NCI-H1436 treated with DMSO at 0.1 percent for 48 hours (cell line): ENCODE measurements at regions not wholly inside any gene's neighbourhood (a gene's known extent, or its start where the extent isn't known, plus 50 kb on each side); places are given as distances from the start of the nearest gene placed in this dataset.

Experiments
- DNase-seq: peaks from one replicate; lab custom pipeline; 2025; lab: John Stamatoyannopoulos, UW

DNA sequence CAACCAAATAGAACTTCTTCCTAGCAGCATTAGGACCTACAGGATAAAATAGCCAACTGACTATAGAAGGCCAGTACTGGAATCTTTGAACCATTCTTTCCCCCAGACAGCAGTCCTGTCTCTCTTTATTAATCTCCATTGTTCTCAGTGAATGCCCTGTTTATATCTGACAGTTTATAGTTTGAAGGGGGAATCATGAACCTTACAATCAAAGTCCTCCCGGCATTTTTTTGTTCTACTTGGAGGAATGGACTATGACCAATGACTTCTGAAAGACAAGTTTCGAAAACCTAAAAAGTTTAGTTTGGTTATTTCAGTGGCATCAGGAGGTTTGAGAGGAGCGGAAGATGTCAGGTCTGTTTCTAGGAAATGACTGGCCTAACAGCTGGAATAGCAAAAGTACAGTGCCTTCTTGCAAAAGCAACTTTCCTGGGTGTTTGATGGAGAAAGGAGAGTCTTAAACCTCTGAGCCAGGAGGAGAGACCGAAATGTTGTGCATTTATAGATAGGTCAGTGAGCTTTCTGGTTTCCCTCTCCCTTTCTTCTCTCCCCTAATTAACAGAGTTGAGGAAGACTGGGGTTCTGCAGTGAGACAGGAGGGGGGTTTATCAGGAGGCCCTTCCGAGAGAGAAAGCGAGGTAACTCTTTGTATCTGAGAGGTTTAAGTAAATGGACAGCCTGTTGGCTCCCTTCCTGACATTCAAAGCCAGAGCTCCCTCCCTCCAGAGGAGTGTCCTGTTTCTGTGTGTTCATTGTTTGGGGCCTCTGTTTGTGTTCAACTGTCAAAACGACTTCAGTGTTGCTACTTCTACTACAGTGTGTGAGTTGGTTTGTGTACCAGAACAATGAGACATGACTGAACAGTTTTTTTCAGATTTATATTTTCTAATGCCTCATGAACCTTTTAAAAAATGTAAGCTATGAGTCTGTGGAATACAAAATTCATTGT, 383.0 kb upstream of the RARB start:
- no peak for DNase-seq

DNA sequence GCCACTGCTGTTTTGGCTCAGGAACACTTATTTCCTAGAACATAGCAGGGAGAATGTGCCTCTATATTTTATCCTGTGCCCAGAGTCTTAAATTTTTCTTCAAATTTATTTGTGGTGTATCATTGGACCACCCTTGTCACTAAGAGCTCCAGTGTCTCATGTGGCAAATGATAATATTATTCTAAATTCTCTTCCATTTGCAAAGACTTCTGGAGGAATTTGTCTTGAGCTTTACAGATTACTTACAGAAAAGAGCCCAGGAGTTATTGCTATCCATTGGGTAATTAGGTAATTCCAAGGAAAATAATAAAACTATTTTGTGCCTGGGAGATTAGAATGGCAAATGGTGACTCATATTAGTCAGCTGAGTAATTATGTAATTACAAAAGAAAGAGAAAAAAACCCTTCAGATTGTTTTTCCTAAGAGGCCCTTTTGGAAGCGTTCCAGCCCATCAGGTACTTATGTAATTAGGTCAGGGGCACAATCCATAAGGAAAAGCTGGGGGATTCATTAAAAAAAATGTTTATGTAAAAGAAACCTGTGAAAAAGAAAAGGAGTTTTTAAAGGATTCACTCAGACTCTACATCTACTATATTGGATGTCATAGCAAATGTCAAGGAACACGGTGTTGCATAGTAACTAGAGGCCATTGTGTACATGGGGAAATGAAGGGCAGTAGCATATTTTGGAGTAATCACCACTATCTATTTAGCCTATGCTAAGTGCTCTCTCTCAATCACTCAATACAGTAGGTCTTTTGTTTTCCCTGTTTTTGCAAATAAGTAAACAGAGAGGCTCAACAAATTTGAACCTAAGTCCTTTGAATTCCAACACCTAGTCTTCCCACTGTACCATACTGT, 380.9 kb upstream of the RARB start:
- no peak for DNase-seq

DNA sequence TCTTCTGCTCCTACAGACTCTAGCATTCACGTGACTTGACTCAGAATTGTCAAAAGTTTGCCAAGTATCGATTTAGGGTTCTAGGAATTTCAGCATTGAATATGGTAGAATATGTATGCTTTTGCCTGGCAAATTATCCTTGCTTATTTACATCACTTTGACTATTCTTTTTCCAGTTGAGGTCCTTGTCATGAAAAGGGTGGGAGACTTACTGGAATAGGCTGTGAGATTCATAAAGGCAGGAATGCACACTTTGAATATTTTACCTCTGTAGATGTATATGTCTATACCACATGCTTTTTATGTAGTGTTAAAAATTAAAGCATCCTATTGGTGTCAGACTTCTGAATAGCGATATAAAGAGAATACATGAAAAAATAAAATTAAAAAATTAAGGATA, 378.8 kb upstream of the RARB start:
- DNase-seq, result no peak

DNA sequence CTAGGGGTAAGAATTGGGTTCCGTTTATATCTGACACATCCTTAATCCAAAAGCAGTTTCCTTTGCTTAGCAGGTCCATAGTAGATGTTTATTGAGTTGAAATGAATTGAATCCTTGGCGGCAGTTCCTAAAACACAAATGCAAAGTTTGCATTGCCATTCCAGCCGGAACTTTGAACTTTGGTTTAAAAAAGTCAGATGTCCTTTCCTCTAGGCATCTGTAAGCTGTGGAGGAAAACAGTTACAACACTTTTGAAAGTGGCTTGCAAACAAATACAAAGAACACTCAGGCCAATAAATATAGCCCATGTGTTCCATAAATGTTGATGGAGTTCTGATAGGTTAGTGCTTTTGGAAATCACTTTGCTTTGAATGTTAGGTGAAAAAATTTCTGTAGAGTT, 374.7 kb upstream of the RARB start:
- no peak for DNase-seq

DNA sequence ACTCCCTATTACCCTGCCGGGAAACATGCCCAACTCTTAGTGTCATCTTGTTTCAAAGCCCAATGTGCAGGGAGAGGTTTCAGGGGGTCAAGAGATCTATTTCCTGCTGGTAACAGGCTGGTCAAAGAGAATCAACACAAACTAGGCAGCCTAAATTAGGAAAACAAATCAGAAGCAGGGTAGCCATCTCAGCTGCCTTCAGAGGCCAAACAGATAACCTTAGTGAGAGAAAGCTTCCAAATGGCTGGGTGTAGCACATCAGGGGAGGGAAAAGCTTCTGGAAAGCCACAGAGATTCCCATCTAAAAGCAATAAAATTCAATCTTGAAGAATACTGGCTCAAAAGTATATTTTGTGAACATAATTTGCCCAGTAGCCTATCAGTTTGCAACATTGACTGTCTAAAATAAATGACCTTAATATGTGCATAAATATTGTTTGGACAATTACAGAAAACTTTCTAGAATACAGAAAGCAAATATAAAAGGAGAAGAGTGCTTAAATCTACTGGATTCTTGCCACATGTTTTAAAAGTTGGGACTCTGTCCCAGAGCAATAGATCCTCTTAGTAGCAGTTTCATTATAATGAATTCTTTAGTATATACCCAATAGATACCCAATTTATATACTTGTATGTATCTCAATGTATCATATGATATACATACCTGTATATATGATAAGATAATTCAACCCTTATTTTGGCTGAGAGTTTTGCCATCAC, 371.9 kb upstream of the RARB start:
- no peak for DNase-seq

DNA sequence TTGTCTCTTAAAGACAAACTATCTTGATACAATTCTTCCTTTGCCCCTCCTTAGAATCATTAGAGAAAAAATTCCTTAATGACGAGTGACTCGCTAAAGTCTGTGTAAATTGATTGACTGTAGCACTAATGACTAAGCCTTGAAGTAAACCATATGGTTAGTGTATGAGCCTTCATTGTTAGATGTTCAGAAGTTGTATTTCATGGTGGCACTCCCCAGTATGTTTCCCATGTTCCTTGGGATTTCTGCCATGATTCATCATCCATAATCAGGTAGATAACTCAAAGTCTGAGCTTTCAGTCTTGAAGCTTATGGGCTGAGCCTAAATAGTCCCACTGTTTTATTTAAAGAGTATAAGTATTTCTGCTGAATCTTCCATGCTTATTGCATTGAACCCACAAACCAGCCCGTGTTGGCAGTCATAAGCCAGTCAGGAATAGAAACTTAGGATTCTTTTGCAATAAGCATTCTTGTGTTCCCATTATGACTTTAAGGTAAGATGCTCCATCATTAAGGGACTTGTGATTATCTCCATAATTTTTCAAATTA, 371.2 kb upstream of the RARB start:
- no peak for DNase-seq

DNA sequence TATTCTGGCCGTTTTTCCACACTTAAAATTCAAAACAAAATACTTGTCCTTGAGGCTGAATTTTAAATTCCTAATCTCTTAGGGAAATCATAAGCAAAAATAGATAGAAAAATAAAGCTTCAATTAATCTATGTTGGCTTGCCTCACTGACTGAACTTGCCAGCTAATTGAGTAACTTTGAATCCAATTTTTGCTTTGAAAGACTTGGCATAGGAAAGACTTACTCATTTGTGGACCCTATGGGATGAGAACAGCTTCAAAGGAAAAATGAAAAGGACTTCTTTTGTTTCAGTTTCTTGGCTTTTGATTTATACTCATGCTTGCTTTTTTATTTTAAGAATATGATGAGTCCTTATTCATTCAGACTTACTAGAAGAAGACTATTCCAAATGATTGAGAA, 370.7 kb upstream of the RARB start:
- DNase-seq, result no peak

DNA sequence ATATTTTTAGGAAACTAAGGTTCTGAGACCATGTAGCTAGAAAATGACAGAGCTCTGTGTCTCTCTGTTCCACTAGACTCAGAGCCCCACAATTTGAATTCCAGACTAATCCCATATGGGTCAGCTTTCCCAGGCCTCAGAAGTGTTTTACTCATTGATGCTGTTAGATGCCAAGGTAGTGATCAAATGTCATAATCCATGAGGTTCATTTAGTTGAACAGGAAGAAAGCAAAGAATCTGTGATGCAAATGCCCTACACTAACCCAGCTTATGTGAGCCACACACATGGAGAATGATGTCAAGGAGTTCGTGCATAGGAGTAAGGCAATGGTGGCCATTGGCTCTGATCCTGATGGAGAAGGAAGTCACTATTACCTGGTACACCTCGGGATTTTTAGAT, 363.4 kb upstream of the RARB start:
- no peak for DNase-seq

DNA sequence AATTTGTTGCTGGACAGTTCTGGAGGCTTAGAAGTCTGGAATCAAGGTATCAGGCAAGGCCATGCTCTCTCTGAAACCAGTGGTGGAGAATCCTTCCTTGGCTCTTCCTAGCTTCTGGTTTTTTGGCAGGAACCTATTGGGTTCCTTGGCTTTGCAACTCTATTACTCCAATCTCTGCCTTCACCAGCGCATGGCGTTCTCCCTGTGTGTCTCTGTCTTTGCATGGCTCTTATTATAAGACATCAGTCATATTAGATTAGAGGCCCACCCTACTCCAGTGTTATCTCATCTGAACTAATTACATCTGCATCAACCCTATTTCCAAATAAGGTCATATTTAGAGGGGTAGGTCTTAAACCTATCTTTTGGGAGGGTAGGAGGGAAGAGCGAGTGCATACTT, 358.1 kb upstream of the RARB start:
- DNase-seq, result no peak

DNA sequence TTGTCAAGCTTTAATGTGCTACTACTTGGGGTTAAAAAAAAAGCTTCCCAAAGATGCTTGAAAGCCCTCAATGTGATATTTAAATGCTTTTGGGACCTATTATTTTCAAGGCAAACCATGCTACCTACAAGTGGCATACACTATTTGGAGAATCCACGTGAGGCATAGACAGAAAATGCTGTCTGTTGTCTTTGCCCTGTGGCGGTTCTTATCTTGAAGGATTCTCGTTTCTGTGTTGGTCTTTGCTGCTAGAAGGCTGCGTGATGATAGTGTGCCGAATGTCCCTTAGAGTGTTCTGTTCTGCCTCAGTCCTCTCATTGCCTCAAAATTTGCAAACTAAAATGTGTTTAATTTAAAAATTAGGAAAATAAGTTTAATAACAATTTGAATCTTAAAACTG, 356.2 kb upstream of the RARB start:
- DNase-seq, result no peak

DNA sequence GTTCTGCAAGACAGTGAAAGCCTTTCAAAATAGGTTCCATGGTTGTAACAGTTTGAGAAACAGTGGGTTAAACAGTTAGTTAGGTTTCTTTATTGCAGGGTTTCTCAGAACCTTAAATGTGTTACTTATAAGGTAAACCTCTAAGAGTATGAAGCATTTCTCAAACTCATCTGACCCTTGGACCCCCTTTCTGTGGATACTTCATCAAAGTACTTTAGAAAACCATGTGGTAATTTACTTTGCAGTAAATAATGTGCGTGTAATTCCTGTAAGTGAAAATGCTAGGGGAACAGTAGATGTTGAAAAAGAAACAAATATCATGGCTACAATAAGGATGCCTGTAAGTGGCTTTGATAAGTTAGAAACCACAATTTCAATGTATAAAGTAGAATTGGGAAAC, 354.6 kb upstream of the RARB start:
- no peak for DNase-seq

DNA sequence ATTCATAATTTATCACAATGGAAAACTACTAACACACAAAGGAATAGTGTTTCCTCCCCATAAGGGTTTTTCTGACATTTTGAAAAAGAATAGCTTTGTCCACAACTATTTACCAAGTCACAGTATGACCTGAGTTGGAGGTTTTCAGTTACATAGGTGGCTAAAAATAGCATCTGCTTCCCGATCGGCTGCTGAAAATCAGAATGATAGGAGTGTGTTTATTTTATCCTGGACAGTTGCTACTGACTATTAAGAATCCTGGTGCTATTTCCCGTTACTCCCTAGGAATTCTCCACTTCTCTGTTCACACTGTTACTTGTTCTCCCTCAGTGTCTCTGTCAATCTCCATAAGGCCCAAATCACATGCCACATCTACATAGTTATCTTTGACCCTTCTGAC, 353.9 kb upstream of the RARB start:
- DNase-seq, result no peak

DNA sequence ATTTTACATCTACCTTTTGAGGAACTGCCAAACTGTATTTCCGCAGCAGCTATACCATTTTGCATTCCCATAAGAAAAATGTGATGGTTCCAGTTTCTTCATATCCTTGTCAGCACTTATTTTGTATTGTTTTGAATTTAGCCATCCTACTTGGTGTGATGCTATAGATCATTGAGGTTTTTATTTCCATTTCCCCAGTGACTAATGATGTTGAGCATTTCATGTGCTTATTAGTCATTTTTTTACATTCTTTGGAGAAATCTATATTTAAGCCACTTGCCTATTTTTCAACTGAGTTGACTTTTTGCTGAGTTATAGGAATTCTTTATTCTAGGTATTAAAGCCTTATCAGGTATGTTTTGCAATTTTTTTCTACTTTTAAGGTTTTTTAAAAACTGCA, 347.6 kb upstream of the RARB start:
- DNase-seq, result no peak

DNA sequence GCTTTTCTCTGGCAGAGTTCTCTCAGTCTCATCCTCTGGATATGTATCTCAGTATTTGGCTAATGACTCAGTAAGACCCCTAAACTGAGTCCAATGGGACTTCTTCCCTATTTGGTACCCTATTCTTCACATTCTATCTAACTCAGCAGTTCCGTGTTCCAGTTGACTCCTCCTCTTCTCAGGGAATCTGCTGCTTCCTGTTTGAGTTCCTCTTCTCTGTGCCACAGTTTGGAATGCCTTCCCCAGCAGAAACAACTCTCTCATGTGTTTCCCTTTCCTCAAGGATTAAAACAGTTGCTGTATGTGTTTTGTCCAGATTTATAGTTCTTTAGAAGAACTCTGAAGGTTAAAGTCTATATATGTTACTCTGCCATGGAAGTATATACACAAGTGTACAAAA, 344.0 kb upstream of the RARB start:
- DNase-seq, result no peak

DNA sequence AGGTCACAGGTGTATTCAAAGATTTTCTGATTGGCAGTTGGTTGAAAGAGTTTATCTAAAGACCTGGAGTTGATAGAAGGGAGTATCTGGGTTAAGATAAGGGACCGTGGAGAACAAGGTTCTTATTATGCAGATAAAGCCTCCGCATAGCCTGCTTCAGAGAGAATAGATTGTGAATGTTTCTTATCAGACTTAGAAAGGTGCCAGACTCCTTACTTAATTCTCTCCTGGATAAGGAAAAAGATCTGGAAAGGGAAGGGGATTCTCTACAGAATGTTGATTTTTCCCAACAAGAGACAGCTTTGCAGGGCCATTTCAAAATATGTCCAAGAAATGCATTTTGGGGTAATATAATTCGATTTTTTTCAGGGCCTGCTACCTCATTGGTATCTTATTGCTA, 341.3 kb upstream of the RARB start:
- DNase-seq, result no peak

DNA sequence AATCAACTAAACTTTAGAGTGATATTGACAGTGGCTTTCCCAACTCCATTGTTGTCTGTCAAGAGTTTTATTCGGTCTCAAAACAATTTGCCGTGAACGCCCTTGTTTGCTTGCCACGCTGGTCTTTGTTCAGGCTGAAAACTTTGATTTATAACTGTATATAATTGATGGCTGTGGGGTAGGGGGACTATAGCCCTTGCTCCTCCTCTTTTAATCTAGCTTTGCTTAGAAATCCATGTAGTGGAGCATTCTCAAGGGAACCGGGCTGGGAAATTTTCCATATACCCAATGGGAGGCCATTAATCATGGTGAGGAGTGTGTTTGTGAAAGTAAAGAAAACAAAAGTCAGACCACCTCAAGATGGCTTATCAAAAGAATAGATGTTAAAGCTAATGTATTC, 339.8 kb upstream of the RARB start:
- DNase-seq, result no peak

DNA sequence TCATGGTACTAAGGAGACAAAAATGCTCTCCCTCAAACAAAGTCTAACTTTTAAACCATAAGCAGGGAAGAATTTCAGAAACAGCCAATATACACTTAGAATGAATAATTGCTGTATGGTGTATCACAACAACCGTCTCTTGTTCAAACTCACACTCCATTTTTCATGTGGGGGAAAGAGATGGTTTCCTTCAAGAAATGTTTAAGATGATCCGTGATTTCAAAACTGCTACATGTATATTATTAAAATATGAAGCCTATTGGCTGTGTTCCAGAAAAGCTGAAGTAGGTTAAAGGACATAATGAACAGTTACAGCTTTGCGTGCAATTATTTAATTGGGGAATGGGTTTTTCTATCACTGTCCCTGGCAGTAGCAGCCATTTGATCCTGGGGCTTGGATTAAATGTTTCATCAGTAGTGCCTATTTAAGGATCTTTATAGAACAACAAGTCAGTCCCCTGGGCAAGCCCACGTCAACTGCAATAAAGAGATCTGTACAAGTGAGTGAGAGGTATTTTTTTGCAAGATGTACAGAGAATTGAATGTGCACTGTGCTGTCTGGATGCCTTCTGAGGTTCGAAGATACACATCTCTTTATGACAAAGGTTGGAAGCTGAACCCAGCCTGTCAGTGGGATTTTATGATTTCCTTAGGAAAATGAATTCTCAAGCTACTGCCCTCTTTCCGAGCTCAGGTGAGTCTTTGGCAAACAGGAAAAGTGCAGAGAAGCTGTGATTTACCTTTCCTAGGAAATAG, 337.2 kb upstream of the RARB start:
- no peak for DNase-seq

DNA sequence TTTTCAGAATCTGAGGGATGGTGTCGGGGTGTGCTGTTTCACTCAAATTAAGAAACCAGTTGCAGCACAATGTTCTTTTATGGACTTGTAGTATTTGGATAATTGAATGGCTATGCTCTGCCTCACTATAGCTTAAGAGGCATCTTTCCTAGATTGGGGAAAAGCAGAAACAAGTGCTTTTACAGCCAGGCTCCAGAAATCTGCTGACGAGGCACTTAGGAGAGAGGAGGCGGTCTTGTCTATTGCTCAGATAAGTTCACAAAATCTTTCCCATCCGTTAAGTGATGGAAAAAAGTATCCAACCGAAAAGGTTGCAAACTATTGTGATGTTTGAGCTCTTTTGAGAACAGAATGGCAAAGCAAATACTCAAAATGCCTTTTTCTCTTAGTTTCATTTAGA, 336.1 kb upstream of the RARB start:
- no peak for DNase-seq

DNA sequence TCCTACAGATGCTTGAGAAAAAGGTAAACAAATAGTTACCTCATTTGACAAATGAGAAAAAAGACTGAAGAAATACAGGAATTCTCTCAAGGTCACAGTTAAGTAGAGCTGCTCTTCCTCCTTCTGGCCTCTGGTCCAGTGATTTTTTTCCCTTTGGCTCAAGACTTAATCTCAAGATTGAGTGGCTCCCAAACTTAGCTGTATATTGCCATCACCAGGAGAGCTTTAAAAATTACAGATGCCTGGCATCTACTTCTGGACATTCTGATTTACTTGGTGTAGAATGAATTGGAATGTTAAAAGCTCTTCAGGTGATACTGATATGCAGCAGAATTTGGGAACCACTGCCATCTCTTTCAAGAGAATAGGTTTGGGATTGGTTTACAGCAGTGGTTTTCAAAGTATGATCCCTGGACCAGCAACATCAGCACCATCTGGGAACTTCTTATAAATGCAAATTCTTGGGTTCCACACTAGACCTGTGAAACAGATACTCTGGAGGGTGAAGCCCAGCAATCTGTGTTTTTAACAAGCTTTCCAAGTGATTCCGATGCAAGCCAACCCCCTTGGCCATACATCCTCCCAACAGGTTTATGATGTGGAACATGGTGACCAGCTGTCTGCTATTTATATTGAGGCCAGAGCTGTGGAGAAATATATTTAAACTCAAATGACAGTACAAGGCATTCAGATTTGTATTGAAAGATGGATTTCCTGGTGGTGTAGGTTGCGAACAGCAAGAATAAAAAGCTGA, 333.0 kb upstream of the RARB start:
- DNase-seq, result no peak

DNA sequence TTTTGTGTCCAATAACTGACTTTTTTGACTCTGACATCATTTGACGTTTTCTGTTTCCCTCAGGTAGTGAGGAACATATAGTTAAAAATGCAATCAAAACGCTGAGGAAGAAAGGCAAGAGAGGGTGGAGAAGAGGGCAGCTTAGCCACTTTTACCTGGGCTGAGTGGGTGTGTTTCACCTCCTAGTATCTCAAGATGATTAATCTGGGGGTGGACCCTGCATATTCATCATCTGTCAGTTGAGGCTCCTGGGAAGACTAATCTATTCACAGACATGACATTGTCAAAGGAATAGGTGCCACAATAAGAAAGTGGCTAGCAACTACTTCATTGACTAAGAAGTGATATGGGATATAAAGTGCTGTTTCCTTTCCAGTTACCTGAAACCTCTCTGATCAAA, 331.5 kb upstream of the RARB start:
- no peak for DNase-seq

DNA sequence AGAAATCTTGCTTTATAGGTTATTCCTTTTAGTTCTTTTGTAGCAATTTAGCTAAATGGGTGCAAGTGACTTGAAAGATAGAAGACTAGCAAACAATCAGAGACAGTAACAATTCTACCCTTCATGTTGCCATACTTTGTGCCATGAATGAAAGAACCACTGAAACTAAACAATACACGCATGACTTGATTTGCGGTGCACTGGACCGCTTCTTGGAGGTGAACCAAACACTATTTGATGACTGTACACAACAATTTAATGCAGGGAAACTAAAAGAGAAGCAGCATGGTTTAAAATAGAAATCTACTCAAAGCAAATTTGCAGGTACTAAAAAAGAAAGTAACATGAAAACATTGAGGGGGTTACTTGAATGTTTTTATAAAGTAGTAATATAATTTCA, 331.0 kb upstream of the RARB start:
- DNase-seq, result no peak
